ENCODE measurements at regions not wholly inside any gene's neighbourhood (a gene's known extent, or its start where the extent isn't known, plus 50 kb on each side); places are given as distances from the start of the nearest gene placed in this dataset.

DNA sequence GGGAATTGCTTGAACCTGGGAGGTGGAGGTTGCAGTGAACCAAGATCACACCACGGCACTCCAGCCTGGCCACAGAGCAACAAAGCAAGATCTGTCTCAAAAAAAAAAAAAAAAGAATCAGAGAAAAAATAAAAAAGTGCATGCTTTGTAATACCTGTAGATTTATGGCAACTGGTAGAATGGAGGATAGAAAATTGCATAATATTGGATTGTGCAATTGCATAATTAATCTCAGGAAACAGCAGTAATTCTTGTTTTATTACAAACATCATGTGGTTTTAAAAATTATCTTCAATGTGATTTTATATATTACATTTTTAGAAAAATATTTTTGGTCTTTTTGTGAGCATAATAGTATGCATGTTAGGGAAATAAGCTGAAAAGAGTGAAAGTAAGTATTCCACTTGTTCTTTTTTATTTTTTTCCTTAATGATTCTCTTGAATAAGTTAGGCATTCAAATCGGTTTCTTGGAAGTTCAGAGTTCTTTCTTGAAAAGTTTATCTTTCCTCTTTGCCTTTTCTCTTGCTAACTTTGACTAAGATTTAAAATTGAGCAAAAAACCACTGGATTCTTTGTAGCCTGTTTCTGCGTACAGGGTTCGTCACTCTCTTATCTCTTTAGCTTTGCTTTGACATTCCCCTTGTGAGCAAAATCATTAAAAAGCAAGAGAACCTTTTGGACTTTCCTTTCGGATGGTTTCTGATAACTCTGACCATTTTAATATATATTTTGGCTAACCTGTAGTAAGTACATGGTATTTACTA lies 127.5 kb upstream of the ADAMTS5 start:
- no peaks in the 10 kb centered on the region for H3K9me3 ChIP-seq (ENCODE audit: severe bottlenecking)
- no peaks in the 10 kb centered on the region for H3K36me3 ChIP-seq
- DNase-seq = no peak
- TF ChIP-seq, protein P1, sequence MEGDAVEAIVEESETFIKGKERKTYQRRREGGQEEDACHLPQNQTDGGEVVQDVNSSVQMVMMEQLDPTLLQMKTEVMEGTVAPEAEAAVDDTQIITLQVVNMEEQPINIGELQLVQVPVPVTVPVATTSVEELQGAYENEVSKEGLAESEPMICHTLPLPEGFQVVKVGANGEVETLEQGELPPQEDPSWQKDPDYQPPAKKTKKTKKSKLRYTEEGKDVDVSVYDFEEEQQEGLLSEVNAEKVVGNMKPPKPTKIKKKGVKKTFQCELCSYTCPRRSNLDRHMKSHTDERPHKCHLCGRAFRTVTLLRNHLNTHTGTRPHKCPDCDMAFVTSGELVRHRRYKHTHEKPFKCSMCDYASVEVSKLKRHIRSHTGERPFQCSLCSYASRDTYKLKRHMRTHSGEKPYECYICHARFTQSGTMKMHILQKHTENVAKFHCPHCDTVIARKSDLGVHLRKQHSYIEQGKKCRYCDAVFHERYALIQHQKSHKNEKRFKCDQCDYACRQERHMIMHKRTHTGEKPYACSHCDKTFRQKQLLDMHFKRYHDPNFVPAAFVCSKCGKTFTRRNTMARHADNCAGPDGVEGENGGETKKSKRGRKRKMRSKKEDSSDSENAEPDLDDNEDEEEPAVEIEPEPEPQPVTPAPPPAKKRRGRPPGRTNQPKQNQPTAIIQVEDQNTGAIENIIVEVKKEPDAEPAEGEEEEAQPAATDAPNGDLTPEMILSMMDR (IDR thresholded peaks at IDR 0.05; ENCODE audit: low read depth, low read length) = no peak
- peaks cover 74% of the 10 kb centered on the region for H3K27me3 ChIP-seq (ENCODE audit: insufficient read depth, low read depth, severe bottlenecking)
- no peak overlapping the region for H3K27ac ChIP-seq
- H3K4me3 ChIP-seq (ENCODE audit: low read depth, low read length) = no peak overlapping the region

DNA sequence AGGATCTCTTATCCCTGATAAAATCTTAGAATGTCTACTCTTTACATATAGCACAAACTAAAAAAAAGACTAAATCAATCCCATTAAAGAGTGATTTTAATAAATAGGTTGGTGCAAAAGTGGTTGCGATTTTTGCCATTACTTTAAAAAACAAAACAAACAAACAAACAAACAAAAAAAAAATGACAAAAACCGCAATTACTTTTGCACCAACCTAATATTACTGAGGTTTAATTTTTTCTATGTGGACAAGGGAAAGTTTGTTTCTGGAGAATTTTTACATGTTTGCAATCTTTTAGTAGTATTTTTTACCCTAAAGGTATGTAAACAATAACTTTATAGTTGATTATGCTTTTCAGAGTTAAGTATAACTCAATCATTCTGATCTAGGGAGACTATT lies 119.7 kb upstream of the ADAMTS5 start:
- Histone ChIP-seq H3K27me3 (ENCODE audit: insufficient read depth, low read depth, severe bottlenecking) (peaks cover 72% of the 10 kb centered on the region), H3K9me3 (ENCODE audit: severe bottlenecking) (no peaks in the 10 kb centered on the region), H3K4me3 (ENCODE audit: low read depth, low read length) (no peak overlapping the region), H3K36me3 (no peaks in the 10 kb centered on the region), H3K27ac (no peak overlapping the region)
- TF ChIP-seq, protein P1 (IDR thresholded peaks at IDR 0.05; ENCODE audit: low read depth, low read length) = no peak
- no peak for DNase-seq

DNA sequence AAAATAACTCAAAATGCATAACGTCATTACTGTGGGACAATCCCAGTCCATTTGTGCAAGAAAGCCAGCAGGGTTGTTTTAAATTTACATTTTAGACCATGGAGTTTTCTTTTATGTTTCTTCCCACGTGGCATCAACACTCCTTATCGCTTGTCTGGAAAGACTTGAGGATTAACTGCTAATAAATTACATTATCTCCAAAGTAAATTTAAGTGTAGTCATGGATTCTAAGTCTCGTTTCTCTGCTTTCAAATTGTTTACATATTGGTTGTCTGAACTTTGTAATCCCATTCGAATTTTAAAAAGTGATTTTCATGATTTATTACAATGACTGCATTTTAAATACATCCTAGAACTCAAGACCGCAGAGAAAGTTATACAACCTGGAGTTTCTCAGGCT lies 119.3 kb upstream of the ADAMTS5 start:
- no peak overlapping the region for H3K4me3 ChIP-seq (ENCODE audit: low read depth, low read length)
- DNase-seq = no peak
- no peaks in the 10 kb centered on the region for H3K9me3 ChIP-seq (ENCODE audit: severe bottlenecking)
- no peak overlapping the region for H3K27ac ChIP-seq
- TF ChIP-seq, protein P1 (IDR thresholded peaks at IDR 0.05; ENCODE audit: low read depth, low read length) = no peak
- H3K36me3 ChIP-seq = no peaks in the 10 kb centered on the region
- peaks cover 68% of the 10 kb centered on the region for H3K27me3 ChIP-seq (ENCODE audit: insufficient read depth, low read depth, severe bottlenecking)

DNA sequence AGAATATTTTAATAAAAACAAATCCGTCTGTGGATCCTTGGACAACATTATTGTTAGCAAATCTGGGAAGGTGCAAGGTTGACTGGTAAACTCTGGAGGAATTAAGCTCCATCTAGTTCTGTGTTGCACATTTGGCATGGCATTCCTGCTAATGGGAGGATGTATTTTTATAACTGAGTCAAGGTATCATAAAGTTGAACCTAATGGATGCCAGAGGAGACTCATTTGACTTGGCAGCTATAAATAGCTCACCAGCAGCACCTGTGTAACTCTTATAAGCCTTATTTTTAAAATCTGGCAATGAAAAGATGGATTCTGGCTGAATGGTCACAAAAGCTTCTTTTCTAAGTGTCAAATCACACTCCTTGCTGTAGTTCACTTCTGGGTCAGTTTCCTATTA lies 118.5 kb upstream of the ADAMTS5 start:
- no peak overlapping the region for H3K4me3 ChIP-seq (ENCODE audit: low read depth, low read length)
- TF ChIP-seq, protein P1 (IDR thresholded peaks at IDR 0.05; ENCODE audit: low read depth, low read length) = no peak
- no peak overlapping the region for H3K27ac ChIP-seq
- H3K27me3 ChIP-seq (ENCODE audit: insufficient read depth, low read depth, severe bottlenecking) = peaks cover 73% of the 10 kb centered on the region
- H3K36me3 ChIP-seq = no peaks in the 10 kb centered on the region
- no peaks in the 10 kb centered on the region for H3K9me3 ChIP-seq (ENCODE audit: severe bottlenecking)
- no peak for DNase-seq

DNA sequence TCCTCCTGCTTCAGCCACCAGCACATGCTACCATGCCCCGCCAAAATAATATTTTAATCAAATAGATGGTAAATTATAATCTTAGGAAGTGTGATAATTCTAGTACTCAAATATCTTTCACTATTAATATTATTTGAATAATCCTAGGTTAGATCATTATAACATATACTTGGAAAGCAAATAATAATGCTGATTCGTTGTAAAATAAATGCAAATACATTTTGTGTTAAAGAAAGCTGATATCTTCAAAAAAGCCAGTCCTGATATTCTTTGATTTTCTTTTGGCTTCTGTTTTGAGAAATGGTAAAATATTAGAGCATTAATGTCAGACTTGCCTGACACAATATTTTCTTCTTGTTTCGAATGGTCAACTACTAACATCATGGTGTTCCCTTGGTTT lies 116.3 kb upstream of the ADAMTS5 start:
- H3K27me3 ChIP-seq (ENCODE audit: insufficient read depth, low read depth, severe bottlenecking) = peaks cover 75% of the 10 kb centered on the region
- no peak overlapping the region for H3K27ac ChIP-seq
- no peak for DNase-seq
- no peaks in the 10 kb centered on the region for H3K36me3 ChIP-seq
- TF ChIP-seq, protein P1 (IDR thresholded peaks at IDR 0.05; ENCODE audit: low read depth, low read length) = no peak
- no peaks in the 10 kb centered on the region for H3K9me3 ChIP-seq (ENCODE audit: severe bottlenecking)
- H3K4me3 ChIP-seq (ENCODE audit: low read depth, low read length) = no peak overlapping the region
